ENCODE measurements at regions not wholly inside any gene's neighbourhood (a gene's known extent, or its start where the extent isn't known, plus 50 kb on each side); places are given as distances from the start of the nearest gene placed in this dataset.

DNA sequence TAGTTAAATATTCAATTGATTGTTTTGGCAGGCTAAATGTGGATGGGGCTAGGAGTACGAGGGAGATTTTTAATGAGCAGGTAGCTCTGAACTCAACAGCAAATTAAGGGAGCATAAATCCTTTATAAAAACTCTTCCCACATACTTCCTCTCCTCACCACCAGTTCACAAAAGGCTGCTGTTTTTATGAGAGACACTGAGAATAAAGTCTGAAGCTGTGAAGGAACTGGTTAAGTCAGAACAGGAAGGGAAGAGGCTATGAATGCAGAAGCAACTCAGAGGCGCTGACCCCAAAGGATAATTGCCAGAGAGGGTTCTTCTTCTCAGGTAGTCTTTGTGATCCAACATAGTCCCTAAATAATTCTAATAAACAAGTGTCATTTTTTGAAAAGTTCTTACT lies 406.1 kb downstream of the GPM6A start:
- no peak for TF ChIP-seq TARDBP (IDR thresholded peaks at IDR 0.05)
- no peak for TF ChIP-seq FOXK2 (IDR thresholded peaks at IDR 0.05)
- TF ChIP-seq CTBP1 (IDR thresholded peaks at IDR 0.05; ENCODE audit: borderline replicate concordance), result no peak
- TF ChIP-seq PKNOX1 (IDR thresholded peaks at IDR 0.05), result no peak
- no peak for TF ChIP-seq FOXA1 (IDR thresholded peaks at IDR 0.05)
- TF ChIP-seq NFRKB (IDR thresholded peaks at IDR 0.05), result no peak
